GM06990 (cell line): ENCODE measurements at regions not wholly inside any gene's neighbourhood (a gene's known extent, or its start where the extent isn't known, plus 50 kb on each side); places are given as distances from the start of the nearest gene placed in this dataset.
A peak's percentile ranks its signal among the peaks of the same experiment; 100 is the strongest.

Source experiments
- DNase-seq: peaks from one replicate; pipeline ENCODE4 v3.0.0-alpha.2; 2011; ENCODE audit not compliant: insufficient read length; ENCODE audit errors: extremely low read depth
- H3K27me3 ChIP-seq: replicated peaks from 2 replicates; pipeline ENCODE4 v1.6.0; 2011; ENCODE audit warnings: low read length; ENCODE audit not compliant: control insufficient read depth, insufficient read depth
- H3K36me3 ChIP-seq: 2 replicates; pipeline ENCODE4 v1.5.1; 2011; ENCODE audit warnings: low read length; ENCODE audit not compliant: control insufficient read depth, insufficient read depth
- H3K4me3 ChIP-seq: replicated peaks from 2 replicates; pipeline ENCODE4 v1.5.1; 2011; ENCODE audit warnings: low read depth, mild to moderate bottlenecking, control low read depth, low read length
- CTCF ChIP-seq: IDR thresholded peaks from 2 replicates; pipeline ENCODE4 v1.5.1; 2011; ENCODE audit warnings: low read length, control low read depth, mild to moderate bottlenecking, inconsistent platforms; ENCODE audit not compliant: insufficient read depth, poor library complexity, severe bottlenecking

GRCh38 chr1:76713535-76713934 is 153.7 kb upstream of the ST6GALNAC5 start:
- TF ChIP-seq CTCF = no peak
- peak; percentile 22 for DNase-seq
- Histone ChIP-seq H3K36me3 (no peaks in the 10 kb centered on the region), H3K27me3 (no peaks in the 10 kb centered on the region), H3K4me3 (no peak overlapping the region)

- Histone ChIP-seq H3K4me3 (no peak overlapping the region), H3K36me3 (no peaks in the 10 kb centered on the region), H3K27me3 (no peaks in the 10 kb centered on the region)
- no peak for TF ChIP-seq CTCF
- DNase-seq = no peak
Observed at GRCh38 chr1:76715474-76715873, 151.8 kb upstream of the ST6GALNAC5 start.

- H3K4me3 ChIP-seq = no peak overlapping the region
- H3K36me3 ChIP-seq = no peaks in the 10 kb centered on the region
- TF ChIP-seq CTCF = no peak
- DNase-seq = no peak
- no peaks in the 10 kb centered on the region for H3K27me3 ChIP-seq
Observed at GRCh38 chr1:76723949-76724348, 143.3 kb upstream of the ST6GALNAC5 start.

- DNase-seq = no peak
- H3K4me3 ChIP-seq = no peak overlapping the region
- no peaks in the 10 kb centered on the region for H3K27me3 ChIP-seq
- no peak for TF ChIP-seq CTCF
- H3K36me3 ChIP-seq = no peaks in the 10 kb centered on the region
Observed at GRCh38 chr1:76724816-76725215, 142.5 kb upstream of the ST6GALNAC5 start.

- no peak for DNase-seq
- no peak for TF ChIP-seq CTCF
- Histone ChIP-seq H3K4me3 (no peak overlapping the region), H3K36me3 (no peaks in the 10 kb centered on the region), H3K27me3 (no peaks in the 10 kb centered on the region)
Observed at GRCh38 chr1:76725864-76726619, 141.2 kb upstream of the ST6GALNAC5 start.

DNA sequence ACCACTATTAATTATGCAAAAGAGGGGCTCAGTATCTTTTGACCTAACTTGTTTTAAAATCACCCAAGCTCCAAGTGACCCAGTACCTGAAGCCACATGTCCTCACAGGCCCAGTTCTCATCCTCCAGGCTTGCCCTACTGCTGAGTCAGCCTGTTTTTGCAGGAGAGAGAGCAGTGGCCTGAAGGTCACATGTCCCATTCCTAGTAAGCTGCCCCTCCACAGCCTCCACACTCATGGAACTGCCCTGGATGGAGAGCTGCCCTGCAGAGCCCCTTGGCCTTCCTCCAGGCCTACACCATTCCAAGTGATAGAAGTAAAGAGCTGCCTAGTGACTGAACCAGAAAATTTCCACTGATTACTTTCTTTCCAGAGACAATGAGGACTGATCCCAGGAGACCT is 139.8 kb upstream of the ST6GALNAC5 start:
- Histone ChIP-seq H3K4me3 (no peak overlapping the region), H3K27me3 (no peaks in the 10 kb centered on the region), H3K36me3 (no peaks in the 10 kb centered on the region)
- TF ChIP-seq CTCF = no peak
- DNase-seq = no peak
